ENCODE measurements at regions not wholly inside any gene's neighbourhood (a gene's known extent, or its start where the extent isn't known, plus 50 kb on each side); places are given as distances from the start of the nearest gene placed in this dataset.
"Not testable (repeated sequence)": the region's sequence is repeated elsewhere in the genome, so short reads cannot be mapped to it uniquely, and the experiment has no call there.

DNA sequence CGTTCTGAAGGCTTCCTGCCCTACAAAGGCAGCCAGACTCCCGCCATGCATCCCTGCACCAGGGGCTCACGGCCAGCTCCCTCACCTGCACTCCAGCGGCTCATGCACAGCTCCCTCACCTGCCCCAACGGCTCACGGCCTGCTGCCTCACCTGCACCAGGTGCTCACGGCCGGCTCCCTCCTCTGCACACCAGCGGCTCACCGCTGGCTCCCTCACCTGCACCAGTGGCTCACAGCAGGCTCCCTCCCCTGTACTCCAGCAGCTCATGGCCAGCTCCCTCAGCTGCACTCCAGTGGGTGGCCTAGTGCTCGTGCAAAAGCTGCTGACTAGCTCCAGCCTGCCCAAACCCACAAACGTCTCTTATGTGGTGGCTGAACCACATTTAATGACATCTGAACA lies 389.2 kb upstream of the DEFB115 start:
- TF ChIP-seq, protein P1, sequence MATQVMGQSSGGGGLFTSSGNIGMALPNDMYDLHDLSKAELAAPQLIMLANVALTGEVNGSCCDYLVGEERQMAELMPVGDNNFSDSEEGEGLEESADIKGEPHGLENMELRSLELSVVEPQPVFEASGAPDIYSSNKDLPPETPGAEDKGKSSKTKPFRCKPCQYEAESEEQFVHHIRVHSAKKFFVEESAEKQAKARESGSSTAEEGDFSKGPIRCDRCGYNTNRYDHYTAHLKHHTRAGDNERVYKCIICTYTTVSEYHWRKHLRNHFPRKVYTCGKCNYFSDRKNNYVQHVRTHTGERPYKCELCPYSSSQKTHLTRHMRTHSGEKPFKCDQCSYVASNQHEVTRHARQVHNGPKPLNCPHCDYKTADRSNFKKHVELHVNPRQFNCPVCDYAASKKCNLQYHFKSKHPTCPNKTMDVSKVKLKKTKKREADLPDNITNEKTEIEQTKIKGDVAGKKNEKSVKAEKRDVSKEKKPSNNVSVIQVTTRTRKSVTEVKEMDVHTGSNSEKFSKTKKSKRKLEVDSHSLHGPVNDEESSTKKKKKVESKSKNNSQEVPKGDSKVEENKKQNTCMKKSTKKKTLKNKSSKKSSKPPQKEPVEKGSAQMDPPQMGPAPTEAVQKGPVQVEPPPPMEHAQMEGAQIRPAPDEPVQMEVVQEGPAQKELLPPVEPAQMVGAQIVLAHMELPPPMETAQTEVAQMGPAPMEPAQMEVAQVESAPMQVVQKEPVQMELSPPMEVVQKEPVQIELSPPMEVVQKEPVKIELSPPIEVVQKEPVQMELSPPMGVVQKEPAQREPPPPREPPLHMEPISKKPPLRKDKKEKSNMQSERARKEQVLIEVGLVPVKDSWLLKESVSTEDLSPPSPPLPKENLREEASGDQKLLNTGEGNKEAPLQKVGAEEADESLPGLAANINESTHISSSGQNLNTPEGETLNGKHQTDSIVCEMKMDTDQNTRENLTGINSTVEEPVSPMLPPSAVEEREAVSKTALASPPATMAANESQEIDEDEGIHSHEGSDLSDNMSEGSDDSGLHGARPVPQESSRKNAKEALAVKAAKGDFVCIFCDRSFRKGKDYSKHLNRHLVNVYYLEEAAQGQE (IDR thresholded peaks at IDR 0.05; ENCODE audit: low read depth, low read length) = not testable (repeated sequence)
- TF ChIP-seq POLR2A, JUND (IDR thresholded peaks at IDR 0.05; ENCODE audit: low read depth, low read length): not testable (repeated sequence)
- TF ChIP-seq, protein P2, sequence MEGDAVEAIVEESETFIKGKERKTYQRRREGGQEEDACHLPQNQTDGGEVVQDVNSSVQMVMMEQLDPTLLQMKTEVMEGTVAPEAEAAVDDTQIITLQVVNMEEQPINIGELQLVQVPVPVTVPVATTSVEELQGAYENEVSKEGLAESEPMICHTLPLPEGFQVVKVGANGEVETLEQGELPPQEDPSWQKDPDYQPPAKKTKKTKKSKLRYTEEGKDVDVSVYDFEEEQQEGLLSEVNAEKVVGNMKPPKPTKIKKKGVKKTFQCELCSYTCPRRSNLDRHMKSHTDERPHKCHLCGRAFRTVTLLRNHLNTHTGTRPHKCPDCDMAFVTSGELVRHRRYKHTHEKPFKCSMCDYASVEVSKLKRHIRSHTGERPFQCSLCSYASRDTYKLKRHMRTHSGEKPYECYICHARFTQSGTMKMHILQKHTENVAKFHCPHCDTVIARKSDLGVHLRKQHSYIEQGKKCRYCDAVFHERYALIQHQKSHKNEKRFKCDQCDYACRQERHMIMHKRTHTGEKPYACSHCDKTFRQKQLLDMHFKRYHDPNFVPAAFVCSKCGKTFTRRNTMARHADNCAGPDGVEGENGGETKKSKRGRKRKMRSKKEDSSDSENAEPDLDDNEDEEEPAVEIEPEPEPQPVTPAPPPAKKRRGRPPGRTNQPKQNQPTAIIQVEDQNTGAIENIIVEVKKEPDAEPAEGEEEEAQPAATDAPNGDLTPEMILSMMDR (IDR thresholded peaks at IDR 0.05 in 2 of 3, conservative IDR thresholded peaks at IDR 0.05 in 1 of 3; ENCODE audit: control insufficient read depth in 2 of 3, extremely low read depth in 1 of 3, insufficient read depth in 1 of 3, low read depth in 3 of 3, low read length in 3 of 3) = not testable (repeated sequence)
- TF ChIP-seq, protein P3, sequence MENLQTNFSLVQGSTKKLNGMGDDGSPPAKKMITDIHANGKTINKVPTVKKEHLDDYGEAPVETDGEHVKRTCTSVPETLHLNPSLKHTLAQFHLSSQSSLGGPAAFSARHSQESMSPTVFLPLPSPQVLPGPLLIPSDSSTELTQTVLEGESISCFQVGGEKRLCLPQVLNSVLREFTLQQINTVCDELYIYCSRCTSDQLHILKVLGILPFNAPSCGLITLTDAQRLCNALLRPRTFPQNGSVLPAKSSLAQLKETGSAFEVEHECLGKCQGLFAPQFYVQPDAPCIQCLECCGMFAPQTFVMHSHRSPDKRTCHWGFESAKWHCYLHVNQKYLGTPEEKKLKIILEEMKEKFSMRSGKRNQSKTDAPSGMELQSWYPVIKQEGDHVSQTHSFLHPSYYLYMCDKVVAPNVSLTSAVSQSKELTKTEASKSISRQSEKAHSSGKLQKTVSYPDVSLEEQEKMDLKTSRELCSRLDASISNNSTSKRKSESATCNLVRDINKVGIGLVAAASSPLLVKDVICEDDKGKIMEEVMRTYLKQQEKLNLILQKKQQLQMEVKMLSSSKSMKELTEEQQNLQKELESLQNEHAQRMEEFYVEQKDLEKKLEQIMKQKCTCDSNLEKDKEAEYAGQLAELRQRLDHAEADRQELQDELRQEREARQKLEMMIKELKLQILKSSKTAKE (IDR thresholded peaks at IDR 0.05; ENCODE audit: low read depth, poor library complexity, severe bottlenecking) = not testable (repeated sequence)

Measured in GM12878 (cell line).